ENCODE measurements at regions not wholly inside any gene's neighbourhood (a gene's known extent, or its start where the extent isn't known, plus 50 kb on each side); places are given as distances from the start of the nearest gene placed in this dataset.

DNA sequence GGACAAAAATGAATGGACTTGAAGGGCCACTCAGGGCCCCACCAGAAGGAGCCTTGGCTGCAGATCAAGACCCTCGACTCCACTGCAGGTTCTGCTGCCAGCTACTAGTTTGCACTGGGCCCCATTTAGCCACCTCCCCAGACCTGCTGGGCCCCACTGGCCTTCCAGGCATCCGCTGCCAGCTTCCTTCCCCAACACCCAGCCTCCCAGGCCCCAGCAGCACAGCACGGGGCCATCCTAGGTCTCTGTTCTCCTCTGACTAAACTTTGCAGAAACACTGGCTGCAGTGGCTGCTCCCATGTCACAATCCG is 277.4 kb upstream of the KLF14 start:
- no peak overlapping the region for H3K9ac ChIP-seq (replicated peaks; ENCODE audit: extremely low read depth, insufficient read depth, low read length)
- DNase-seq (ENCODE audit: low read depth, low spot score) (no peak), FAIRE-seq (no peak)
- TF ChIP-seq EZH2 (IDR thresholded peaks at IDR 0.05; ENCODE audit: borderline replicate concordance, low read depth, low read length, severe bottlenecking) (no peak), JUN (IDR thresholded peaks at IDR 0.05; ENCODE audit: borderline replicate concordance, insufficient read depth, insufficient read length, low read depth) (no peak), FOS (IDR thresholded peaks at IDR 0.05; ENCODE audit: borderline replicate concordance, insufficient read depth, low read length) (no peak)
- dilution Hi-C loops (cut with MboI; ENCODE audit: extremely low pct_ligation_motif_present, low sequenced_read_pairs) (no loop called here), intact Hi-C loops (cut with micrococcal nuclease) (no loop called here)
- no peak overlapping the region for H2AFZ ChIP-seq (ENCODE audit: low read depth, low read length)
- peaks cover 13% of the 10 kb centered on the region for H3K4me1 ChIP-seq (ENCODE audit: control insufficient read depth, extremely low read depth, insufficient read depth, low read length)
- ChIA-PET POLR2A (no interaction called here), CTCF (interaction anchor here (1.1 kb wide), 1 partner anchor 114 kb away, joined by 5 read pairs; no protein-coding TSS in a partner anchor)
- no peak overlapping the region for H3K27ac ChIP-seq (ENCODE audit: insufficient read depth, low read depth, low read length)
- no peaks in the 10 kb centered on the region for H4K20me1 ChIP-seq (replicated peaks; ENCODE audit: control insufficient read depth, extremely low read depth, insufficient read depth, low read length)
- H3K4me3 ChIP-seq (replicated peaks in 1 of 3; ENCODE audit: insufficient read depth in 1 of 3, low read depth in 1 of 3, low read length in 3 of 3) = no peak overlapping the region
- H3K4me2 ChIP-seq (ENCODE audit: insufficient read depth, low read length) = no peak overlapping the region
- H3K9me1 ChIP-seq (replicated peaks; ENCODE audit: control insufficient read depth, extremely low read depth, insufficient read depth, low read length) = no peaks in the 10 kb centered on the region
- H3K27me3 ChIP-seq (ENCODE audit: control insufficient read depth in 2 of 2, insufficient read depth in 2 of 2, low read length in 2 of 2) = no peaks in the 10 kb centered on the region
- peaks cover 3% of the 10 kb centered on the region for H3K79me2 ChIP-seq (ENCODE audit: control insufficient read depth, insufficient read depth, low read length)
- no peaks in the 10 kb centered on the region for H3K36me3 ChIP-seq (ENCODE audit: control insufficient read depth in 2 of 2, extremely low read depth in 1 of 2, insufficient read depth in 2 of 2, low read length in 2 of 2)
- H3K9me3 ChIP-seq (replicated peaks; ENCODE audit: control insufficient read depth, insufficient read depth, low read length) = no peaks in the 10 kb centered on the region
- no TSS peak for BruUV-seq (replicated peaks)

DNA sequence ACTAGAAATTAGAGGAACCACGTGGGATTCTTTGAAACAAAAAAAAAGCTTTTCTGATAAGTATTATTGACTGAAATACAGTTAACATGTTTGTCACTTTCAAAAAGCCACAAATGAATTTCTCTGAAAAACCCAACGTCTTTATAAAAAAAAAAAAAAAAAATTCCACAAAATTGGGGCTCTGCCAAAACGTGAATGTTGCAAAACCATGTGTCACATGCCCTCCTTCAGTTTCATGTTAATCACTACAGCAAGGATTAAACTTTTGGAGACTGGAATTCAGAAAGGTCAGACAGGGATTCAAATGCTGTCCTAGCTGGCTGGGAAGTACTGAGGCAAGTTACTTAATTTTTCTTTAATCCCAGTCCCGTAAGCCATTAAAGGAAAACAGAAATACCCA is 278.0 kb upstream of the KLF14 start:
- H3K9ac ChIP-seq (replicated peaks; ENCODE audit: extremely low read depth, insufficient read depth, low read length) = no peak overlapping the region
- TF ChIP-seq FOS (IDR thresholded peaks at IDR 0.05; ENCODE audit: borderline replicate concordance, insufficient read depth, low read length) = no peak
- TF ChIP-seq MYC (IDR thresholded peaks at IDR 0.05; ENCODE audit: low read depth, low read length) = no peak
- TF ChIP-seq, protein P1, sequence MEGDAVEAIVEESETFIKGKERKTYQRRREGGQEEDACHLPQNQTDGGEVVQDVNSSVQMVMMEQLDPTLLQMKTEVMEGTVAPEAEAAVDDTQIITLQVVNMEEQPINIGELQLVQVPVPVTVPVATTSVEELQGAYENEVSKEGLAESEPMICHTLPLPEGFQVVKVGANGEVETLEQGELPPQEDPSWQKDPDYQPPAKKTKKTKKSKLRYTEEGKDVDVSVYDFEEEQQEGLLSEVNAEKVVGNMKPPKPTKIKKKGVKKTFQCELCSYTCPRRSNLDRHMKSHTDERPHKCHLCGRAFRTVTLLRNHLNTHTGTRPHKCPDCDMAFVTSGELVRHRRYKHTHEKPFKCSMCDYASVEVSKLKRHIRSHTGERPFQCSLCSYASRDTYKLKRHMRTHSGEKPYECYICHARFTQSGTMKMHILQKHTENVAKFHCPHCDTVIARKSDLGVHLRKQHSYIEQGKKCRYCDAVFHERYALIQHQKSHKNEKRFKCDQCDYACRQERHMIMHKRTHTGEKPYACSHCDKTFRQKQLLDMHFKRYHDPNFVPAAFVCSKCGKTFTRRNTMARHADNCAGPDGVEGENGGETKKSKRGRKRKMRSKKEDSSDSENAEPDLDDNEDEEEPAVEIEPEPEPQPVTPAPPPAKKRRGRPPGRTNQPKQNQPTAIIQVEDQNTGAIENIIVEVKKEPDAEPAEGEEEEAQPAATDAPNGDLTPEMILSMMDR (IDR thresholded peaks at IDR 0.05; ENCODE audit: extremely low read depth in 1 of 2, insufficient read depth in 1 of 2, low read depth in 1 of 2, low read length in 2 of 2) = no peak
- TF ChIP-seq GATA2 (IDR thresholded peaks at IDR 0.05; ENCODE audit: insufficient read depth, insufficient read length, low read depth, low read length) = no peak
- no peak for TF ChIP-seq POLR2A (IDR thresholded peaks at IDR 0.05; ENCODE audit: low read depth, low read length)
- TF ChIP-seq POLR2AphosphoS5 (IDR thresholded peaks at IDR 0.05; ENCODE audit: insufficient read depth, low read depth, low read length) = no peak
- TF ChIP-seq JUN (IDR thresholded peaks at IDR 0.05; ENCODE audit: borderline replicate concordance, insufficient read depth, insufficient read length, low read depth) = no peak
- TF ChIP-seq, protein P2, sequence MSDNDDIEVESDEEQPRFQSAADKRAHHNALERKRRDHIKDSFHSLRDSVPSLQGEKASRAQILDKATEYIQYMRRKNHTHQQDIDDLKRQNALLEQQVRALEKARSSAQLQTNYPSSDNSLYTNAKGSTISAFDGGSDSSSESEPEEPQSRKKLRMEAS (IDR thresholded peaks at IDR 0.05; ENCODE audit: insufficient read depth, insufficient read length) = no peak
- TF ChIP-seq EZH2 (IDR thresholded peaks at IDR 0.05; ENCODE audit: borderline replicate concordance, low read depth, low read length, severe bottlenecking) = no peak
- H3K4me3 ChIP-seq (replicated peaks in 1 of 3; ENCODE audit: insufficient read depth in 1 of 3, low read depth in 1 of 3, low read length in 3 of 3) = no peak overlapping the region
- no peak overlapping the region for H2AFZ ChIP-seq (ENCODE audit: low read depth, low read length)
- CTCF ChIA-PET = interaction anchor here (1.0 to 1.6 kb wide), 5 partner anchors 21 to 116 kb away, joined by 3 to 7 read pairs (median 5); no protein-coding TSS in a partner anchor
- no peaks in the 10 kb centered on the region for H3K9me3 ChIP-seq (replicated peaks; ENCODE audit: control insufficient read depth, insufficient read depth, low read length)
- DNase-seq (ENCODE audit: low read depth, low spot score) = peak; percentile 15
- POLR2A ChIA-PET = no interaction called here
- no peaks in the 10 kb centered on the region for H3K36me3 ChIP-seq (ENCODE audit: control insufficient read depth in 2 of 2, extremely low read depth in 1 of 2, insufficient read depth in 2 of 2, low read length in 2 of 2)
- H3K27me3 ChIP-seq (ENCODE audit: control insufficient read depth in 2 of 2, insufficient read depth in 2 of 2, low read length in 2 of 2) = no peaks in the 10 kb centered on the region
- no TSS peak for BruUV-seq (replicated peaks)
- no peak overlapping the region for H3K27ac ChIP-seq (ENCODE audit: insufficient read depth, low read depth, low read length)
- no peak overlapping the region for H3K4me2 ChIP-seq (ENCODE audit: insufficient read depth, low read length)
- intact Hi-C loops (cut with micrococcal nuclease) (no loop called here), dilution Hi-C loops (cut with MboI; ENCODE audit: extremely low pct_ligation_motif_present, low sequenced_read_pairs) (no loop called here)
- H3K9me1 ChIP-seq (replicated peaks; ENCODE audit: control insufficient read depth, extremely low read depth, insufficient read depth, low read length) = no peaks in the 10 kb centered on the region
- peaks cover 14% of the 10 kb centered on the region for H3K4me1 ChIP-seq (ENCODE audit: control insufficient read depth, extremely low read depth, insufficient read depth, low read length)
- H3K79me2 ChIP-seq (ENCODE audit: control insufficient read depth, insufficient read depth, low read length) = peaks cover 3% of the 10 kb centered on the region
- FAIRE-seq = no peak
- no peaks in the 10 kb centered on the region for H4K20me1 ChIP-seq (replicated peaks; ENCODE audit: control insufficient read depth, extremely low read depth, insufficient read depth, low read length)
